AG04450 (cell line): ENCODE measurements at regions not wholly inside any gene's neighbourhood (a gene's known extent, or its start where the extent isn't known, plus 50 kb on each side); places are given as distances from the start of the nearest gene placed in this dataset.

Source experiments
- CTCF ChIA-PET: fragments of 300-600, 350-600 bp; formaldehyde crosslinking; extraction: SDS; loops from one replicate; lab custom pipeline; 2022; ENCODE audit warnings: antibody characterized with exemption, inconsistent platforms; lab: Charles Lee
- POLR2A ChIA-PET: fragments of 350-600 bp; formaldehyde crosslinking; extraction: SDS; loops from one replicate; lab custom pipeline; 2021; ENCODE audit warnings: antibody characterized with exemption, inconsistent platforms; lab: Yijun Ruan, JAX
- DNase-seq: peaks from one replicate; pipeline ENCODE4 v3.0.0-alpha.2; 2011; ENCODE audit warnings: low read depth, low spot score
- H3K27ac ChIP-seq: one replicate; pipeline ENCODE4 v1.5.1; 2012; ENCODE audit warnings: low read depth, low read length, control low read depth
- H3K27me3 ChIP-seq: one replicate; pipeline ENCODE4 v1.6.0; 2012; ENCODE audit warnings: low read length; ENCODE audit not compliant: control insufficient read depth, insufficient read depth
- H3K4me3 ChIP-seq: 2 replicates; pipeline ENCODE4 v1.5.1; 2011; ENCODE audit warnings: mild to moderate bottlenecking, low read depth, low read length, control low read depth
- H3K9me3 ChIP-seq: 2 replicates; pipeline ENCODE4 v1.5.1; 2012; ENCODE audit warnings: low read length; ENCODE audit not compliant: control insufficient read depth, insufficient read depth
- CTCF ChIP-seq: IDR thresholded peaks from 2 replicates; pipeline ENCODE4 v1.5.1; 2011; ENCODE audit warnings: low read depth, low read length, control low read depth, inconsistent platforms

GRCh38 chr10:113447278-113447677, 105.6 kb upstream of the HABP2 start:
- H3K27me3 ChIP-seq: peaks cover 5% of the 10 kb centered on the region
- ChIA-PET POLR2A (no interaction called here), CTCF (no interaction called here)
- no peak overlapping the region for H3K4me3 ChIP-seq
- H3K27ac ChIP-seq: no peak overlapping the region
- TF ChIP-seq CTCF: no peak
- no peak for DNase-seq
- no peaks in the 10 kb centered on the region for H3K9me3 ChIP-seq

DNA sequence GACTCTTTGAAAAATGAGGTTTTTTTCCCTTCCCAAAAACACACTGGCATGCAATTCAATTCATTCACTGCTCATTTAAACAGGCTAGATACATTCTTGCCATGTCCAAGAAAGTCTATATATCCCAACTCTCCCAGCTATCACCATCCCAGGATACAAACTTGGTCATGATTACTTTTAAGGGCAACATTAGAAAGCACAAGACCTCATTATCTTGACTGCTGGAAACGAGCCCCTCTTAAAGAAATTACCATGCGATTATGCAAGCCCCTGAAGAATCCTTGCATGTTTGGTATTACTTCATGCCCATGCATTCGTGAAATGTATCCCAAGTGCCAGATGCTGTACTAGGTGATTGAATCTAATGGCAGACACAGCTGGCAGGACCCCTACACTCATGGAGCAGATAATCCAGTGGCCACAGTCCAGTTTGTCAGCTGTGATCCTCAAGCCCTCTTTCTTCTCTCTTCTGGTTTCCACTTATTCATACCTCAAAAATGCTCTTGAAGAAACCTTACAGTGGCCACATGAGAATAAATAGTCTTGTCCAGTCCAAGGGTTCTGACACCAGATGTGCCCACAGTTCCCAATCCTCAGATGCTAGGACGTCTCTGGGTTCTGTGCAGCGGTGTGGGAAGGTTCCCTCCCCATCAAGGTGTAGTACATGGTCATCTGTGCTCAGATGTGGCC, 103.7 kb upstream of the HABP2 start:
- Histone ChIP-seq H3K27ac (no peak overlapping the region), H3K4me3 (no peak overlapping the region), H3K27me3 (peaks cover 5% of the 10 kb centered on the region), H3K9me3 (no peaks in the 10 kb centered on the region)
- TF ChIP-seq CTCF: no peak
- CTCF ChIA-PET: no interaction called here
- POLR2A ChIA-PET: no interaction called here
- no peak for DNase-seq

DNA sequence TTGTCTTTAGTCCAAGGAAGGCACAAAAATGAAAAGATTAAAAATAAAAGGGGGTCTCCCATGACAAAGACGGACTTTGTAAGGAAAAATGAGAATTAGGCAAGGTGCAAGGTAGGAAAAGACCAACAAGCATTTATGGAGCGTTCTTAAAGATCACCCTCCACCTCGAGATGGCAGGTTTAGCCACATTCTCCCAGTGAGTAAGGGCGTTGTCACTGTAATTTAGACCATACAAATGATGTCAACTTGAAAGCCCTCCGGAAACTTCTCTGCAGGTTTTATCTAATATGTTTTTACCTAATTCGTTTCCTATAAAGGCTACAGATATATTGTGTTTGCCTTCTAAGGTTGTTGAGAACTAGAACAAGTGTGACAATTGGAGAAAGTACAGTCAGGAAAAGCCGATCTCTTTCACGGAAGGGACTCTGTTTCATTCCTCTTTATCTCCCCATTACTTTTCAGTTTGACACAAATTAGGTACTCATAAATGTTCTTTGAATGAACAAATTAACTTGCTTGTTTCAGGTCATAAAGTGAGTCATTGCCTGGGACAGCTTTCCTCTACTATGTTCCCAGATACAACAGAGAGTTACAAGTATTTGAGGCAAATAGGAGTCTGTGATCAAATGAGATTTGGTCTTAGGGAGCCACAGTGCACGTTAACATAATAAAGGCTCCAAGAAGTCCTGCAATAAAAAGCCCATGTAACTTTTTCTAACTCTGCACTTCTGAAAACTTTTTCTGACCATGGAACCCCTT, 102.6 kb upstream of the HABP2 start:
- no peak for TF ChIP-seq CTCF
- no peak for DNase-seq
- peaks cover 5% of the 10 kb centered on the region for H3K27me3 ChIP-seq
- POLR2A ChIA-PET: no interaction called here
- no peaks in the 10 kb centered on the region for H3K9me3 ChIP-seq
- H3K4me3 ChIP-seq: no peak overlapping the region
- CTCF ChIA-PET: no interaction called here
- H3K27ac ChIP-seq: no peak overlapping the region

DNA sequence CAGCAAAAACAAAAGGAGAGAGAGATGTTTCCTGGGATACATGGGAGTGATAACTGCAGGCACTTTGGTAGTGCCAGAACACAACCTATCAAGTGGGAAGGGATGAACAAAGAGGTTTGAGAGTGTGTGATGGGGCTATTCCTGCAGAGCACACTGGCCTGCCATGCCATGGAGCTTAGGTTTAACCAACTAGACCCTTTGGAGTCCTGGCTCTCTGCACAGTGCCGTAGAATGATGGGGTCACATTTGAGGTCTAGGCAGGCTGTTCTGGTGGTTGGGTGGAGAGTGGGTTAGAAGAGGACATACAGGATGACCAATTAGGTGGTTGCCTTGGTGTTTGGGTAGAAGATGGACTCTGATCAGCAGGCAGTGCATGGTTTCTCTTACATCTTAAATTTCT, 101.9 kb upstream of the HABP2 start:
- ChIA-PET CTCF (no interaction called here), POLR2A (no interaction called here)
- no peak for DNase-seq
- TF ChIP-seq CTCF: no peak
- Histone ChIP-seq H3K4me3 (no peak overlapping the region), H3K27me3 (peaks cover 7% of the 10 kb centered on the region), H3K9me3 (no peaks in the 10 kb centered on the region), H3K27ac (no peak overlapping the region)

DNA sequence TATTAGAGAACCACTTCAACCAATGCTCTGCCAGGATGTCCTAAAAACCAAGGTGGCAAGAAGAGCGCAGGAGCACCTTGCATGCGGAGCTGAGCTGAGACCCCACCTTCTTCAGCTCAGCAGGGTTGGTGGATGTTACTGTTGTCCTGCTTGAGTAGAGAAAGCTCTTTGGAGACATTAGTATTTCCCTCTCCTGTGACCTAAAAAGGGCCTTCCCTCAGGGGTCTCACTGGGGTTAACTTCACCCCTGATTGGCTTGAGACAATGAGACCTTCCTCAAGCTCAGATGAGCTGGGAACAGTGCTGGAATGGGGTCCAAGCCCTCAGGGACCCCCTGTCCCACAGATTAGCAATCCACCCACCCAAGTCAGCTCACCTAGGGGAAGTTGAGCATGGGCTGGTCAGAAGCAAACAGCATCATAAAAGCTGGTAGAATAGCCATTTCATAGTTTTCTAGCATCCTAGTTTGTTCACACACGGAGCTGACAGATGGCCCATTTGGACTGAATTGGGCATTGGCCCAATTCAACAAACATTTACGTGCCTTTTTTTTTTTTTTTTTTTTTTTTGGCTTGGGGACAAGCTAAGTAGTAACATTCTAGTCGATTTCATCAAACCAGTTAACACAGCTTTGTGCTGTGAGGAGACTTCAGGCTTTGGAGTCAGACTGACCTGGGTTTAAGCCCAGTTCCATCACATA, 100.6 kb upstream of the HABP2 start:
- CTCF ChIA-PET: no interaction called here
- Histone ChIP-seq H3K27me3 (peaks cover 7% of the 10 kb centered on the region), H3K9me3 (no peaks in the 10 kb centered on the region), H3K27ac (no peak overlapping the region), H3K4me3 (no peak overlapping the region)
- POLR2A ChIA-PET: no interaction called here
- TF ChIP-seq CTCF: no peak
- DNase-seq: no peak
